ENCODE measurements at regions not wholly inside any gene's neighbourhood (a gene's known extent, or its start where the extent isn't known, plus 50 kb on each side); places are given as distances from the start of the nearest gene placed in this dataset.

- TF ChIP-seq ZNF275 (CRISPR knock-in tag; IDR thresholded peaks at IDR 0.05; ENCODE audit: borderline replicate concordance) (no peak), TEAD3 (CRISPR knock-in tag; optimal IDR thresholded peaks at IDR 0.05; ENCODE audit: borderline replicate concordance) (no peak), NFKBIZ (CRISPR knock-in tag; IDR thresholded peaks at IDR 0.05) (no peak)
These were observed 1434.3 kb upstream of the TENM3 start (continued) for GRCh38 chr4:180808862-180809261.

GRCh38 chr4:180809439-180809838 is 1433.8 kb upstream of the TENM3 start:
- in situ Hi-C loops (cut with HindIII; ENCODE audit: extremely low pct_ligation_motif_present, low pct_unique_long_range_greater_than_20kb) (no loop called here), intact Hi-C loops (cut with micrococcal nuclease; ENCODE audit: unreplicated experiment) (no loop called here)
- BruUV-seq (replicated peaks) = no TSS peak
- Histone ChIP-seq H3K4me2 (ENCODE audit: low read depth, low read length) (no peak overlapping the region), H3K36me3 (replicated peaks in 1 of 2; ENCODE audit: control insufficient read depth in 1 of 2, insufficient read depth in 2 of 2, low read length in 2 of 2) (no peaks in the 10 kb centered on the region), H3K79me2 (ENCODE audit: insufficient read depth, low read length) (no peaks in the 10 kb centered on the region), H3K4me1 (ENCODE audit: insufficient read depth, low read length) (no peaks in the 10 kb centered on the region), H3K27ac (ENCODE audit: extremely low read length, insufficient read depth, low read length) (no peak overlapping the region), H3K27me3 (ENCODE audit: control insufficient read depth in 1 of 2, insufficient read depth in 2 of 2, low read length in 2 of 2) (no peaks in the 10 kb centered on the region), H3K9ac (ENCODE audit: insufficient read depth, low read depth, low read length) (no peak overlapping the region), H3K9me3 (ENCODE audit: low read length) (no peaks in the 10 kb centered on the region), H3K4me3 (replicated peaks in 1 of 3; ENCODE audit: insufficient read depth in 1 of 3, low read depth in 2 of 3, low read length in 3 of 3) (no peak overlapping the region), H4K20me1 (ENCODE audit: insufficient read depth, low read length) (no peaks in the 10 kb centered on the region), H2AFZ (ENCODE audit: low read length) (no peak overlapping the region)
- TF ChIP-seq SYNCRIP (IDR thresholded peaks at IDR 0.05; ENCODE audit: insufficient read depth, low read depth, low read length) (no peak), CREB1 (IDR thresholded peaks at IDR 0.05) (no peak), CREB1 (CRISPR knock-in tag; IDR thresholded peaks at IDR 0.05) (no peak), ZMYM2 (CRISPR knock-in tag; IDR thresholded peaks at IDR 0.05) (no peak), ADNP (CRISPR knock-in tag; IDR thresholded peaks at IDR 0.05) (no peak), IKZF4 (CRISPR knock-in tag; IDR thresholded peaks at IDR 0.05; ENCODE audit: borderline replicate concordance, low read depth, not compliant biosample characterization) (no peak)
- under 1% methylated on average over 4 of the region's 4 CpGs for WGBS (ENCODE audit: low lambda C conversion rate)
- ATAC-seq = no peak
- CTCF ChIA-PET (ENCODE audit: low intra/inter-chr PET ratio, low total read pairs) = no interaction called here
- DNase-seq (ENCODE audit: low spot score) = no peak
- POLR2A ChIA-PET = no interaction called here
- FAIRE-seq = no peak

All from HepG2 (cell line).